ENCODE measurements at regions not wholly inside any gene's neighbourhood (a gene's known extent, or its start where the extent isn't known, plus 50 kb on each side); places are given as distances from the start of the nearest gene placed in this dataset.

DNA sequence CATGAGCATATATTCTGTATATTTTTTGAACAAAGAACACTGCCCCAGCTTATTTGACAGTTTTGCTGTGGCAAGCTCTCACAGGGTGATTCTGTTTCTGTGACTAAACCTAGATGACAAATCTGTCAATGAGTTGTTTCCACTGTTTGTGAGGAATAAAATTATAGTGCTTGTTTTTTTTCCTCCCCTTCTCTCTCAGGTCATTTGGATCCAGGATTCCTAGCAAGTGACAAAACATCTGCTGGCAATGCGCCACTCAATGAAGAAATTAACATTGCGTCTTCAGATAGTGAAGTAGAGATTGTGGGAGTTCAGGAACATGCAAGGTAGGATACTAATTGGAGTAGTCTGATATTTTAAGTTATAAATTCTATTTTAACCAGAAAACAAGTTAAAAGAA, 149.3 kb downstream of the HAUS1 start:
- Histone ChIP-seq H3K4me2 (no peak overlapping the region), H3K79me2 (ENCODE audit: low read depth) (peaks cover 42% of the 10 kb centered on the region), H3K27ac (no peak overlapping the region; the same call in 1 of the 2 replicates), H3F3A (ENCODE audit: insufficient read depth, low read depth) (peaks cover 30% of the 10 kb centered on the region), H2AFZ (no peak overlapping the region), H3K9me3 (ENCODE audit: insufficient read depth, low read depth) (no peaks in the 10 kb centered on the region), H4K20me1 (ENCODE audit: insufficient read depth) (no peaks in the 10 kb centered on the region), H3K36me3 (ENCODE audit: low read depth) (peaks cover 4% of the 10 kb centered on the region; the same call in 1 of the 2 replicates), H3K4me1 (replicated peaks; ENCODE audit: insufficient read depth) (peaks cover 41% of the 10 kb centered on the region), H3K27me3 (ENCODE audit: insufficient read depth, low read depth) (no peaks in the 10 kb centered on the region), H3K4me3 (no peak overlapping the region), H3K9me2 (ENCODE audit: insufficient read depth) (no peaks in the 10 kb centered on the region)
- peak in 1 of 2 experiments; percentile 36 for DNase-seq
- intact Hi-C loops (cut with micrococcal nuclease; ENCODE audit: unreplicated experiment): no loop called here
- BruUV-seq (replicated peaks): no TSS peak
- CTCF ChIA-PET: no interaction called here
- POLR2A ChIA-PET (ENCODE audit: unreplicated experiment): no interaction called here
- no peak for TF ChIP-seq EZH2 (IDR thresholded peaks at IDR 0.05; ENCODE audit: low read depth)
- TF ChIP-seq CTCF (conservative IDR thresholded peaks at IDR 0.05): no peak

DNA sequence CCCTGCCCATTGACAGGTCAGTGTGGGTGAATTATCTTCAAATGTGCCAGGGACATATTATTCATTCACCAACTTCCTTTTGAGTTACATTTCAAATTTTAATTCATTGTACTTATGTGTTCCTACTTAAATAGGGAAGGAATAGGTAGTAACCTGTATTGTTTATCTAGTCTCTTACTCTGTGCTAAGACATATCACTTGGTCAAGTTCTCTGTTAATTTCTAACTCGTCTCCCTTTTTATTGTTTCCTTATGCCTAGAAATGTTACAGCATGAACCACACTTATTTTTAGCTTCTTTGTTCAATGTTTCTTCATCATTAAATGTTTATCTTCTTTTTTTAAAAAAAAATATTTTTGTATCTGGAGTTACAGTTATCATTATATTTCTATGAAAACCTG, 151.9 kb downstream of the HAUS1 start:
- H3K27me3 ChIP-seq (ENCODE audit: insufficient read depth, low read depth): no peaks in the 10 kb centered on the region
- H3K79me2 ChIP-seq (ENCODE audit: low read depth): peaks cover 45% of the 10 kb centered on the region
- H3K36me3 ChIP-seq (ENCODE audit: low read depth): peaks cover 4% of the 10 kb centered on the region; the same call in 1 of the 2 replicates
- H3K4me3 ChIP-seq: no peak overlapping the region
- H3K9me2 ChIP-seq (ENCODE audit: insufficient read depth): no peaks in the 10 kb centered on the region
- no peak overlapping the region for H3K27ac ChIP-seq
- H4K20me1 ChIP-seq (ENCODE audit: insufficient read depth): no peaks in the 10 kb centered on the region
- no peak for TF ChIP-seq EZH2 (IDR thresholded peaks at IDR 0.05; ENCODE audit: low read depth)
- TF ChIP-seq CTCF (conservative IDR thresholded peaks at IDR 0.05): no peak
- H3K4me1 ChIP-seq (replicated peaks; ENCODE audit: insufficient read depth): peaks cover 17% of the 10 kb centered on the region
- no peak for DNase-seq
- ChIA-PET CTCF (no interaction called here), POLR2A (ENCODE audit: unreplicated experiment) (no interaction called here)
- intact Hi-C loops (cut with micrococcal nuclease; ENCODE audit: unreplicated experiment): no loop called here
- peaks cover 11% of the 10 kb centered on the region for H3F3A ChIP-seq (ENCODE audit: insufficient read depth, low read depth)
- no peak overlapping the region for H3K4me2 ChIP-seq
- no peaks in the 10 kb centered on the region for H3K9me3 ChIP-seq (ENCODE audit: insufficient read depth, low read depth)
- H2AFZ ChIP-seq: no peak overlapping the region
- no TSS peak for BruUV-seq (replicated peaks)

- Histone ChIP-seq H3K79me2 (ENCODE audit: low read depth) (peaks cover 35% of the 10 kb centered on the region), H3F3A (ENCODE audit: insufficient read depth, low read depth) (peaks cover 9% of the 10 kb centered on the region; the same call in 1 of the 2 replicates), H3K4me2 (no peak overlapping the region), H3K27ac (no peak overlapping the region), H3K4me3 (no peak overlapping the region), H3K27me3 (ENCODE audit: insufficient read depth, low read depth) (no peaks in the 10 kb centered on the region), H3K4me1 (replicated peaks; ENCODE audit: insufficient read depth) (peaks cover 12% of the 10 kb centered on the region; the same call in 1 of the 2 replicates), H2AFZ (no peak overlapping the region), H3K36me3 (ENCODE audit: low read depth) (peaks cover 4% of the 10 kb centered on the region; the same call in 1 of the 2 replicates), H4K20me1 (ENCODE audit: insufficient read depth) (no peaks in the 10 kb centered on the region), H3K9me3 (ENCODE audit: insufficient read depth, low read depth) (no peaks in the 10 kb centered on the region), H3K9me2 (ENCODE audit: insufficient read depth) (no peaks in the 10 kb centered on the region)
- TF ChIP-seq EZH2 (IDR thresholded peaks at IDR 0.05; ENCODE audit: low read depth) (no peak), CTCF (conservative IDR thresholded peaks at IDR 0.05) (no peak)
- no peak for DNase-seq
- BruUV-seq (replicated peaks): no TSS peak
- CTCF ChIA-PET: no interaction called here
- POLR2A ChIA-PET (ENCODE audit: unreplicated experiment): no interaction called here
- intact Hi-C loops (cut with micrococcal nuclease; ENCODE audit: unreplicated experiment): no loop called here
Observed at GRCh38 chr18:46257366-46257765, 153.2 kb downstream of the HAUS1 start.
